ENCODE measurements at regions not wholly inside any gene's neighbourhood (a gene's known extent, or its start where the extent isn't known, plus 50 kb on each side); places are given as distances from the start of the nearest gene placed in this dataset.

DNA sequence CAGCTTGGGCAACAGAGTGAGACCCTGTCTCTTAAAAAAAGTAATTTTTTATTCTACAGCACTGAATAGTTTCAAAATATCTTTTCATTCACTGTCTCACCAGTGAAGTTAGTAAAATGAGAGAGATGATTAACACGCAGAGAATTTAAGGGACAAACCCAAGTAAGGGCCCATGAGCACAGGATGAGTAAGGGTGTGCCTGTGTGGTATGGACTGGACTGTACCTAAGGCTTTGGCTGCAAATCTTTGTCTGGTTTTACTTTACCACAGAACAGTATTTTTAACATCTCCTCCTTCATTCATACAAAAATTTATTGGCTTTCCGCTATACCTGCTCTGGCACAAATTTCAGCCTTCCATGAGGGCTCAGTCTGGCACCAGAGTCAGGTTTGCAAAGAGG, 433.3 kb downstream of the UTRN start:
- no peak for TF ChIP-seq EZH2phosphoT487 (IDR thresholded peaks at IDR 0.05; ENCODE audit: borderline replicate concordance, low read length)
- TF ChIP-seq, protein P1, sequence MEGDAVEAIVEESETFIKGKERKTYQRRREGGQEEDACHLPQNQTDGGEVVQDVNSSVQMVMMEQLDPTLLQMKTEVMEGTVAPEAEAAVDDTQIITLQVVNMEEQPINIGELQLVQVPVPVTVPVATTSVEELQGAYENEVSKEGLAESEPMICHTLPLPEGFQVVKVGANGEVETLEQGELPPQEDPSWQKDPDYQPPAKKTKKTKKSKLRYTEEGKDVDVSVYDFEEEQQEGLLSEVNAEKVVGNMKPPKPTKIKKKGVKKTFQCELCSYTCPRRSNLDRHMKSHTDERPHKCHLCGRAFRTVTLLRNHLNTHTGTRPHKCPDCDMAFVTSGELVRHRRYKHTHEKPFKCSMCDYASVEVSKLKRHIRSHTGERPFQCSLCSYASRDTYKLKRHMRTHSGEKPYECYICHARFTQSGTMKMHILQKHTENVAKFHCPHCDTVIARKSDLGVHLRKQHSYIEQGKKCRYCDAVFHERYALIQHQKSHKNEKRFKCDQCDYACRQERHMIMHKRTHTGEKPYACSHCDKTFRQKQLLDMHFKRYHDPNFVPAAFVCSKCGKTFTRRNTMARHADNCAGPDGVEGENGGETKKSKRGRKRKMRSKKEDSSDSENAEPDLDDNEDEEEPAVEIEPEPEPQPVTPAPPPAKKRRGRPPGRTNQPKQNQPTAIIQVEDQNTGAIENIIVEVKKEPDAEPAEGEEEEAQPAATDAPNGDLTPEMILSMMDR (IDR thresholded peaks at IDR 0.05; ENCODE audit: low read depth, low read length, poor library complexity, severe bottlenecking): no peak
- H3K4me2 ChIP-seq (ENCODE audit: low read length): no peak overlapping the region
- no peaks in the 10 kb centered on the region for H4K20me1 ChIP-seq (ENCODE audit: control insufficient read depth, insufficient read depth, low read depth, low read length)
- no peaks in the 10 kb centered on the region for H3K9me3 ChIP-seq (ENCODE audit: control insufficient read depth, insufficient read depth, low read length)
- H3F3A ChIP-seq (ENCODE audit: control insufficient read depth, insufficient read depth): no peaks in the 10 kb centered on the region
- H3K27ac ChIP-seq (ENCODE audit: low read depth, low read length): no peak overlapping the region
- H3K79me2 ChIP-seq (ENCODE audit: control insufficient read depth, low read length): no peaks in the 10 kb centered on the region
- no peak overlapping the region for H3K4me3 ChIP-seq (ENCODE audit: low read length)
- no peaks in the 10 kb centered on the region for H3K27me3 ChIP-seq (ENCODE audit: control insufficient read depth, low read length)
- peaks cover 3% of the 10 kb centered on the region; the same call in 1 of the 2 replicates for H3K4me1 ChIP-seq (ENCODE audit: control insufficient read depth, low read length)
- no peaks in the 10 kb centered on the region for H3K9me2 ChIP-seq (replicated peaks; ENCODE audit: control insufficient read depth, low read length)
- H3K36me3 ChIP-seq (ENCODE audit: control insufficient read depth, low read length): no peaks in the 10 kb centered on the region

DNA sequence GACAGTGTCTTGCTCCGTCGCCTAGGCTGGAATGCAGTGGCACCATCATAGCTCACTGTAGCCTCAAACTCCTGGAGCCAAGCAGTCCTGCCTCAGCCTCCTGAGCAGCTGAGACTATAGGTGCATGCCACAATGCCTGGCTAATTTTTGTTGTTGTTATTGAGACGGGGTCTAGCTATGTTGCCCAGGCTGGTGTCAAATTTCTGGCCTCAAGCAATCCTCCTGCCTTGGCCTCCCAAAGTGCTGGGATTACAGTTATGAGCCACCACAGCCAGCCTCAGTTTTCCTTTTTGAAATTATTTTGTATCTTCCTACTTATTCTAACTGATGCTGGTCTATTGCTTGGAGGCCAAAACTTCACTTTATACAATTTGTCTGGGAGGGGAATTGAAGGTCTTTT, 436.1 kb downstream of the UTRN start:
- Histone ChIP-seq H3K36me3 (ENCODE audit: control insufficient read depth, low read length) (no peaks in the 10 kb centered on the region), H3K27ac (ENCODE audit: low read depth, low read length) (no peak overlapping the region)

DNA sequence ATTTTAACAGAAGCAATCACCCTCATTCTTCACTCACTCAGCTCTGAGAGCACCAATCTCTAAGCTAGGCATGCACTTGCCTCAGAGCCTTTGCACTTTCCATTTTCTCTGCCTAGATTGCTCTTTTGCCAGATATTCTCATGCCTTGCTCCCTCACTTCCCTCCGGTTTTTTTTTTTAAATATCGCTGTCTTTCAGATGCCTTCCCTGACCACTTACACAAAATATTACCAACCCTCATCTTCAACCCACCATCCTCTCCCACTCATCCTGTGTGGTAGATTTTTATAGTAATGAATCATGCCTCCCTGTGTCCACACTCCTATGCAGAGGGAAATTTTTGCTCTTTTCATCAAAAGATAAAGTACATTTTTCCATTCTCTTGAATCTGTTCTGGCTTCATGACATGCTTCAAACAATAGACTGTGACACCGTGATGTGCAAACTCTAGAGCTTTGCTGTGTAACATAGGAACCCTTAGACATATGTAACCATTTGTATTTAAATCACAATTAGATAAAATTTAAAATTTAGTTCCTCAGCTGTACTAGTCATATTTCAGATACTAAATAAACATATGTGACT, 437.1 kb downstream of the UTRN start:
- H3K9me3 ChIP-seq (ENCODE audit: control insufficient read depth, insufficient read depth, low read length): no peaks in the 10 kb centered on the region
- no peaks in the 10 kb centered on the region for H3K9me2 ChIP-seq (replicated peaks; ENCODE audit: control insufficient read depth, low read length)
- H3K4me2 ChIP-seq (ENCODE audit: low read length): no peak overlapping the region
- H3K79me2 ChIP-seq (ENCODE audit: control insufficient read depth, low read length): no peaks in the 10 kb centered on the region
- H3F3A ChIP-seq (ENCODE audit: control insufficient read depth, insufficient read depth): no peaks in the 10 kb centered on the region
- no peaks in the 10 kb centered on the region for H3K36me3 ChIP-seq (ENCODE audit: control insufficient read depth, low read length)
- H3K4me3 ChIP-seq (ENCODE audit: low read length): no peak overlapping the region
- no peaks in the 10 kb centered on the region for H4K20me1 ChIP-seq (ENCODE audit: control insufficient read depth, insufficient read depth, low read depth, low read length)
- H3K27ac ChIP-seq (ENCODE audit: low read depth, low read length): no peak overlapping the region
- no peaks in the 10 kb centered on the region for H3K27me3 ChIP-seq (ENCODE audit: control insufficient read depth, low read length)
- peaks cover 6% of the 10 kb centered on the region; the same call in 1 of the 2 replicates for H3K4me1 ChIP-seq (ENCODE audit: control insufficient read depth, low read length)
- TF ChIP-seq EZH2phosphoT487 (IDR thresholded peaks at IDR 0.05; ENCODE audit: borderline replicate concordance, low read length): no peak
- TF ChIP-seq, protein P1 (IDR thresholded peaks at IDR 0.05; ENCODE audit: low read depth, low read length, poor library complexity, severe bottlenecking): no peak

More for the DNA sequence above, 436.1 kb downstream of the UTRN start:
- no peaks in the 10 kb centered on the region for H3K79me2 ChIP-seq (ENCODE audit: control insufficient read depth, low read length)
- TF ChIP-seq, protein P1 (IDR thresholded peaks at IDR 0.05; ENCODE audit: low read depth, low read length, poor library complexity, severe bottlenecking): no peak
- no peak for TF ChIP-seq EZH2phosphoT487 (IDR thresholded peaks at IDR 0.05; ENCODE audit: borderline replicate concordance, low read length)
- no peaks in the 10 kb centered on the region for H4K20me1 ChIP-seq (ENCODE audit: control insufficient read depth, insufficient read depth, low read depth, low read length)
- peaks cover 5% of the 10 kb centered on the region; the same call in 1 of the 2 replicates for H3K4me1 ChIP-seq (ENCODE audit: control insufficient read depth, low read length)
- no peaks in the 10 kb centered on the region for H3K9me3 ChIP-seq (ENCODE audit: control insufficient read depth, insufficient read depth, low read length)
- H3F3A ChIP-seq (ENCODE audit: control insufficient read depth, insufficient read depth): no peaks in the 10 kb centered on the region
- no peaks in the 10 kb centered on the region for H3K9me2 ChIP-seq (replicated peaks; ENCODE audit: control insufficient read depth, low read length)
- H3K4me2 ChIP-seq (ENCODE audit: low read length): no peak overlapping the region
- no peaks in the 10 kb centered on the region for H3K27me3 ChIP-seq (ENCODE audit: control insufficient read depth, low read length)
- H3K4me3 ChIP-seq (ENCODE audit: low read length): no peak overlapping the region
